ENCODE measurements at regions not wholly inside any gene's neighbourhood (a gene's known extent, or its start where the extent isn't known, plus 50 kb on each side); places are given as distances from the start of the nearest gene placed in this dataset.

- TF ChIP-seq CTCF (conservative IDR thresholded peaks at IDR 0.05): no peak
- Histone ChIP-seq H3K23ac (ENCODE audit: insufficient read length, low read depth, low read length) (no peak overlapping the region), H3K27ac (ENCODE audit: insufficient read length, low read depth, low read length) (no peak overlapping the region), H4K5ac (ENCODE audit: insufficient read length, low read depth, low read length) (no peak overlapping the region), H2BK12ac (ENCODE audit: insufficient read length, low read depth, low read length) (no peak overlapping the region), H4K91ac (ENCODE audit: insufficient read length, low read depth, low read length) (no peak overlapping the region), H2BK20ac (ENCODE audit: low read depth, low read length, poor library complexity, severe bottlenecking) (no peak overlapping the region), H3K79me2 (ENCODE audit: insufficient read depth, low read length) (no peaks in the 10 kb centered on the region), H2BK120ac (ENCODE audit: low read depth, low read length, poor library complexity, severe bottlenecking) (no peak overlapping the region), H2AK5ac (ENCODE audit: insufficient read length, low read length) (no peak overlapping the region), H3K14ac (ENCODE audit: insufficient read depth, low read length) (no peak overlapping the region), H3K79me1 (ENCODE audit: insufficient read depth, low read depth, low read length, poor library complexity, severe bottlenecking) (no peaks in the 10 kb centered on the region), H2BK15ac (ENCODE audit: low read depth, low read length) (no peak overlapping the region), H3K4me2 (ENCODE audit: insufficient read depth, insufficient read length, low read length) (no peak overlapping the region), H3K56ac (ENCODE audit: insufficient read length, low read depth, low read length) (no peak overlapping the region), H3K23me2 (ENCODE audit: insufficient read length, low read depth, low read length, poor library complexity, severe bottlenecking) (no peaks in the 10 kb centered on the region), H2BK5ac (ENCODE audit: insufficient read length, low read length) (no peak overlapping the region), H4K8ac (replicated peaks; ENCODE audit: insufficient read length, low read depth, low read length) (no peak overlapping the region), H3K27me3 (ENCODE audit: insufficient read depth, low read length) (no peaks in the 10 kb centered on the region), H3K4me1 (ENCODE audit: insufficient read depth, low read length) (no peaks in the 10 kb centered on the region), H3K4ac (ENCODE audit: low read depth, low read length) (no peak overlapping the region), H3K9ac (ENCODE audit: extremely low read depth, insufficient read length, low read length) (no peak overlapping the region), H4K20me1 (ENCODE audit: control insufficient read depth, insufficient read depth, insufficient read length) (no peaks in the 10 kb centered on the region), H3K18ac (ENCODE audit: insufficient read length, low read depth, low read length) (no peak overlapping the region), H3T11ph (ENCODE audit: low read length) (no peak overlapping the region), H2AFZ (ENCODE audit: low read length) (no peak overlapping the region), H3K9me3 (ENCODE audit: control insufficient read depth, low read depth, low read length) (no peaks in the 10 kb centered on the region)
- Mint-ChIP-seq H3K36me3 (ENCODE audit: insufficient read depth in 1 of 3, low read depth in 3 of 3) (no peaks in the 10 kb centered on the region), H3K4me1 (no peaks in the 10 kb centered on the region), H3K27me3 (ENCODE audit: low read depth) (peaks cover 3% of the 10 kb centered on the region; the same call in 1 of the 2 replicates), H3K4me3 (no peak overlapping the region), H3K9me3 (no peaks in the 10 kb centered on the region), H3K27ac (no peak overlapping the region)
- no CpG with 5 or more reads among the region's 9 CpGs for WGBS (ENCODE audit: extremely low coverage, insufficient read length, low lambda C conversion rate)
- DNase-seq: no peak
Observed at GRCh38 chr20:43853174-43853803, 61.4 kb upstream of the TOX2 start.
